HG03060 (cell line): ENCODE measurements at regions not wholly inside any gene's neighbourhood (a gene's known extent, or its start where the extent isn't known, plus 50 kb on each side); places are given as distances from the start of the nearest gene placed in this dataset.
"Not testable (repeated sequence)": the region's sequence is repeated elsewhere in the genome, so short reads cannot be mapped to it uniquely, and the experiment has no call there.

Experiments
- ATAC-seq: cut with Tn5 transposase; IDR thresholded peaks from one replicate; pipeline ENCODE4 v1.9.1; 2021; ENCODE audit warnings: low read depth, moderate number of reproducible peaks; ENCODE audit not compliant: unreplicated experiment

DNA sequence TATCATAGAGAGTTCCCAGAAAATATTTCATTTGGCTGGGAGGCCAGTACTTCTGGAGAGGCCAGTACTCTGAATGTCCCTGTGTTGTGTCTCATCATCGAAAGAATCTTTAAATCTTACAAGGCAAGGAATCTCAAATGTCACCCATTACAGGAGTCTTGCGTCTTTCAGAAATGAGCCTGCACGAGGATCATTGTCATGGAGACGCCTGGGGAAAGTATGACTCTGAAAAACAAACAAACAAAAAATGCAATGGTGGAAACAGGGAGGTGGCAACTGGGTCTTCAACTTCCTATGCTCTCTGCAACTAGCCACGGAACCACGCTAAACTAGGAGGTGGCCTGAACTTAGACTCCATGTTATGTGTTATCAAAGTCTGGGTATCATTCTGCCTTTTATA, 804.6 kb downstream of the EPHA3 start:
- ATAC-seq, result no peak

DNA sequence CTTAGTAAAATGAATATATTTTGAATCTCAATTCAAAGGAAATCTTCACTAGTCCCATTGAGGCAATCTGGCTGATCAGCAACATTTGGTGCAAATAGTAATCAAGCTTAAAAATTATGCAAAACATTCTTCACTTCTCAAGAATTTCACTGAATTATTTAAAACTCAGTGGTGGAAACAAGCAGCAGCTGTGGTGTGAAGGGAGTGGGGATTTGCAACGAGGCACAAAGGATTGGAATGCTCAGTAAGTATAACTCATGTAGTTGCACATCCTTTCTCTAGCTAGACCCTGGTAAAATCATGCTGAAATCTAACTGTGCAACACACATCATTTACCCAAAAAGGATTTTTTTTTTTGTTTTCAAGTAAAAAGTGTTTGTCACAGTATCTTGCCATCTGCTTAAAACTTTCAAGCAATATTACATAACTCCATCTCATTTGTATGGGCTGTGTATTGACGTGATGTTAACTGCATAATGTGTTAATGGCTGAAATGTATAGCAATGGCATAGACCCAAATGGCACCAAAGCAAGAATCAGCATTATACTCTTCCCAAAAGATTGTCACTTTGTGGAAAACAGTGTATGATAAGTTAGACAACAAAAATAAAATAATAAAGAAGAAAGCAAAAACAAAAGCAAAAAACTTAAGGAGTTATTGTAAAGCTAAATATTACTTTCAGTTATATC, 816.6 kb downstream of the EPHA3 start:
- no peak for ATAC-seq

- ATAC-seq, result no peak
Observed at GRCh38 chr3:89925976-89926375, 818.6 kb downstream of the EPHA3 start.

- no peak for ATAC-seq
Observed at GRCh38 chr3:89932882-89933281, 825.5 kb downstream of the EPHA3 start.

- not testable (repeated sequence) for ATAC-seq
Observed at GRCh38 chr3:89944461-89944860, 837.0 kb downstream of the EPHA3 start.

DNA sequence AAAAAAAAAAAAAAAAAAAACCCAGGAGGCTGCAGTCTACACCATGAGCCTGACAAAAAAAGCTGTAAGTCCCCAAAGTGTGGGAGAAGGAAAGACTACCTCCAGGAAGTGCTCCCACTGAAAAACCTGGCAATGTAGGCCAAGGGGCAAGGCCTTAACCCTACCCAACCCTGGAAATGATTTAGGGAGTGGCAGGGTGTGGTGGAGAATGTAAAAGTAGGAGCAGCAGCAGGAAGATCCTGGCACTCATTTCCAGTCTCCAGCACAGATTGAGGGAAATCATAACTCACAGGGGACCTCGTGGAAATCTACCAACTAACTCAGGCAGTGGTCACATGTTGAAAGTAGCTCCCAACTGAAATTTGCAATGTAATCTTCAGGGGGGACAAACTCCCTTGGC, 839.5 kb downstream of the EPHA3 start:
- ATAC-seq, result no peak

- no peak for ATAC-seq
Observed at GRCh38 chr3:89947337-89947954, 840.0 kb downstream of the EPHA3 start.

DNA sequence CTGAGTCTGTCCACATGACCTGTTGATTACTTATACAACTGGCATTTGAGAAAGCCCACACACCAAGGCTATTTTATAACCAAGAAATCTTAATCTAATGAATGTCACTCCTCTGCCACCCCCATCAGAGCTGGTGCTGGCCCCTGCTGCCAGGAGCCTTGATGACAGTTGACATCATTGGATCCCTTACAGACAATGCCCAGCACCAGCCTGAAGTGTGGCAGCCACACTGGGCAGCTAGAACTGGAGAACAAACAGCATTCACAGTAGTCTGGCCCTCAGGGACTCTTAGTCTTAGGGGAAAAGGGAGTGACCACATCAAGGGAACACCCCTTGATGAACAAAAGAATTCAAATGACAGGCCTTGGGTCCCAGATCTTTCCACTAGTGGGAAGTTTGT, 840.6 kb downstream of the EPHA3 start:
- no peak for ATAC-seq

DNA sequence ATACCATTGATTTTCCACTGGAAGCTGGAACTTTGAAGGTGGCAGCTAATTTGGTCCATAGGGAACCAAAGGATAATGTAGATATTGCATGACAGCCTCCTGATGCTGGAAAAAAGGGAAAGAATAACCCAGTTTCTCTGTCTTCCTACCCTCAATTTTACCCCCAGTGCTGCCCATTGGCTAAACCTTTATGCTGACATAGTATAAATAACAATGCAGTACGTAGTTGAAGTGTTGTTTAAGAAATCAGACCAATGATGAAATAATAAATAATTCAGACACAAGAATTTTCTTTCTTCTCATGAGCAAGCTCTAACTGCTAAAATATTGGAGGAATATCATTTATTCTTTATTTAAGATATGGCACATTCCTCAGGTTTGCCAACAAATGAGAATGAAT, 843.4 kb downstream of the EPHA3 start:
- no peak for ATAC-seq

- no peak for ATAC-seq
Observed at GRCh38 chr3:89954137-89954536, 846.7 kb downstream of the EPHA3 start.

GRCh38 chr3:89955156-89955555, 847.7 kb downstream of the EPHA3 start:
- no peak for ATAC-seq

DNA sequence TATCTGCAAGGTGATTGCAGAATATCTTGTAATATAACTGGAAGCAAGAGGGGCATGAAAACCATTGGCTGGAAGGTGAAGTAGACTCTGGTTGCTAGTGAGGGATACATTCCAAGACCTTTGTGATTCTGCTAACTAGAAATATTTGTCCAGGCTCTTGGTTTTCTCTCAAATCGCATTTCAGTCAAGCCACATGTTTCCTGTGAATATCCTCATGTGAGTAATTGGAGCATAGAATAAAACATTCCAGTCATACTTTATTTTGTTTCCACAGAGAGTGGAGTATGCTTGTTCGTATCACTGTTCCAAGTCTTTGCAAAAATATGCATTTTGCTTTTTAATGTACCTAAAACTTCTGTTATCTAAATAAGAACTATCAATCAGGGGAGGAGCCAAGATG, 850.0 kb downstream of the EPHA3 start:
- ATAC-seq, result no peak

- ATAC-seq, result not testable (repeated sequence)
Observed at GRCh38 chr3:89958163-89958562, 850.7 kb downstream of the EPHA3 start.

- ATAC-seq, result no peak
Observed at GRCh38 chr3:89964347-89964746, 856.9 kb downstream of the EPHA3 start.

GRCh38 chr3:89966877-89967665, 859.6 kb downstream of the EPHA3 start:
- ATAC-seq, result no peak

DNA sequence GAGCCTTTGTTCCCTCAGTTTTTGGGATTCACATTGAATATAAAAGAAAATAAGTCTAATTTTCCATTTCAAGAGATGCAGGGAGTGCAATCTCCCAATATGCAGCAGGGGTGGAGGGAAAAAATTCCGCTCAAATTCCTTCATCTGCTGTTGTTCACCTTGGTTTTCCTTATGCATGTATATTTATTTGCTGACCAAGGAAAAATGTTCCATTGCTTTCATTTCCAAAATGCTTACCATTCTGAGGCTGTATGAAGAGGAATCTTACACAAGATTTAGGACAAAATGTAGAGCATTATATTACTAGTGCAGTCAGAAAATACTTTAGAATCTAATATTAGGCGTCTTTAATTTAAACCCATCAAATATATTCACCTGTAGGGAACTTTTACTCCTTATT, 863.9 kb downstream of the EPHA3 start:
- ATAC-seq, result no peak

DNA sequence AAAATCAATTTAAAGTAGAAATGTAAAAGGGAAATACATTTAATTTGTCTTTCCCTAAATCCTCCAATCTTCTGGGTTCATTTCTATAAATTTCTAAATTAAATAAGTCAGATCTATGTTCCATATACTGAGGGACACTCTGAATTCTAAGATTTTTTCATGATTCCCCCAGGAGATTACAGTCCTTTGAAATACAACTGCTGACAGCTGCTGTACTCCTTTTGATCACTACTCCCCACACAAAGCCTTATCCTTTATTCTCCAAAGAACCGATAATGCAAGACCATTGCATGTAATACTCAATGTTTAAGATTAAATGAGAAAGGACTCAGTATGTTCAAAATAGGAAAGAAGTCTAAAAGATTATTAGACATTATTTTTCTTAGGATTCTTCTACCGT, 865.7 kb downstream of the EPHA3 start:
- ATAC-seq, result no peak

DNA sequence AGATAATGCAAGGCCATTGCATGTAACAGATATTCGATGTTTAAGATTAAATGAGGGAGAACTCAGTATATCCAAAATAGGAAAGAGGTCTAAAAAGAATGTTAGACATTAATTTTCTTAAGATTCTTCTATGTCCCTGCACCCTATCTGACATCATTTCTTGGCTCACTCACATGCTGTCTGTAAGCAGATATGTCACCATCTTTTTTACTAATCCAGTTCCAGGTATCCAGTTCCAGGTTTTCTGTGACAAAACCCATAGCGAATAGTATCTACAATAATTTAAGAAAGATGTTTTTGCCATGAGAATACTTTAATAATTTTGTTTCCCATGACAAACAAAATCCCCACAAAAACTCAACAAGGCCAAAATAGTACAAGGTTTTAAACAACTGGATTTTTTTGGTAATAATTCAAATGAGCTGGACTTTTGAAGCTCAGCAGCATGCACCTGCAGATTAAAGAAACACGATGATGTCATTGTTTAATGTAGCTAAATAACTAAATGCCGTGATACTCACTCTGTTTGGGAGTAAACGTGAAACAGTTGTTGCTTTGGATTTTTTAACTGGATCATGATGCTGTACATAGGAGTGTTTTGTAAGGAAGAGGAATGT, 867.6 kb downstream of the EPHA3 start:
- ATAC-seq, result no peak

DNA sequence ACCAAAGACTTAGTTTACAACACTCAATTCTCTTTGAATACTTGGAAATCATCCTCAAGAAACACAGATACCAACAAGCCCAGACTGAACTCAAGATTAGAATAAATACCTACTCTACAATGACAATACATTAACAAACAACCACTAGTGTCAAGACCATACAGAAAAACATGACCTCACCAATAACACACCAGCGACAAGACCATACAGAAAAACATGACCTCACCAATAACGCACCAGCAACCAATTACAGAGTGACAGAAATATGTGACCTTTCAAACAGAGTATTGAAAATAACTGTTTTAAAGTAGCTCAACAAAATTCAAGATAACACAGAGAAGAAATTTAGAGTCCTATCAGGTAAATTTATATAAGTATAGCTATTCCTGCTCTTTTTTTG, 876.0 kb downstream of the EPHA3 start:
- no peak for ATAC-seq

GRCh38 chr3:90005281-90005847, 897.9 kb downstream of the EPHA3 start:
- no peak for ATAC-seq
